ENCODE measurements at regions not wholly inside any gene's neighbourhood (a gene's known extent, or its start where the extent isn't known, plus 50 kb on each side); places are given as distances from the start of the nearest gene placed in this dataset.
A peak's percentile ranks its signal among the peaks of the same experiment; 100 is the strongest.
"Not testable (repeated sequence)": the region's sequence is repeated elsewhere in the genome, so short reads cannot be mapped to it uniquely, and the experiment has no call there.

DNA sequence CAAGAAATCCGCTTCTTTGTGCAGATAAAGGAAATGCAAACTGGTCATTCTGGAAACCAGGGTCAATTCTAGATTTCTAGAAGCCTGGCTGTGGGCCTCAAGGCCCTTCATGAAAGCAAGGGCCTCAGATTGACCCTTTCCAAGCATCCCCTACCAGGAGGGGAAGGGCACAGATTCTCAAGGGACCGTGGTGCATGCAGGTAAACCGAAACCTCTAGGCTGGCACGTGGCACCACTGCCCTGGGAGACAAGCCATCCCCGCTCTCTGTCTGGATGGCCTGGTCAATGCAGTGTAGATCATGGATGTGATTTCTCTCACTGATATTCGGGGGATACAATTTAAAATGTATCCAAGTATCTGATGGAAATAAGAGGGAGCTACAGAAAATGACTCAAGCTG, 69.4 kb downstream of the TOMM20 start:
- no peak for DNase-seq

DNA sequence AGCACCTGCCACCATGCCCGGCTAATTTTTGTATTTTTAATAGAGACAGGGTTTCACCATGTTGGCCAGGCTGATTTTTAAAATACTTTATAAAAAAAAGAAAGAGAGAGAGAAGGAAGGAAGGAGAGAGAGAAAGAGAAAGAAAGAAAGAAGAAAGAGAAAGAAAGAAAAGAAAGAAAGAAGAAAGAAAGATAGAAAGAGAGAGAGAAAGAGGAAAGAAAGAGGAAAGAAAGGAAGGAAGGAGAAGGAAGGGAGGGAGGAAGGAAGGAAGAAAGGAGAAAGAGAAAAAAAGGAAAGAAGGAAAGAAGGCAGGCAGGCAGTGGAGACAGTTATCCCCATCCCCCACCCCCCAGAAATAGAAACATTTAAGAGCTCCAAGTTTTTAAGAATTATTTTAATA, 69.9 kb downstream of the TOMM20 start:
- no peak for DNase-seq

DNA sequence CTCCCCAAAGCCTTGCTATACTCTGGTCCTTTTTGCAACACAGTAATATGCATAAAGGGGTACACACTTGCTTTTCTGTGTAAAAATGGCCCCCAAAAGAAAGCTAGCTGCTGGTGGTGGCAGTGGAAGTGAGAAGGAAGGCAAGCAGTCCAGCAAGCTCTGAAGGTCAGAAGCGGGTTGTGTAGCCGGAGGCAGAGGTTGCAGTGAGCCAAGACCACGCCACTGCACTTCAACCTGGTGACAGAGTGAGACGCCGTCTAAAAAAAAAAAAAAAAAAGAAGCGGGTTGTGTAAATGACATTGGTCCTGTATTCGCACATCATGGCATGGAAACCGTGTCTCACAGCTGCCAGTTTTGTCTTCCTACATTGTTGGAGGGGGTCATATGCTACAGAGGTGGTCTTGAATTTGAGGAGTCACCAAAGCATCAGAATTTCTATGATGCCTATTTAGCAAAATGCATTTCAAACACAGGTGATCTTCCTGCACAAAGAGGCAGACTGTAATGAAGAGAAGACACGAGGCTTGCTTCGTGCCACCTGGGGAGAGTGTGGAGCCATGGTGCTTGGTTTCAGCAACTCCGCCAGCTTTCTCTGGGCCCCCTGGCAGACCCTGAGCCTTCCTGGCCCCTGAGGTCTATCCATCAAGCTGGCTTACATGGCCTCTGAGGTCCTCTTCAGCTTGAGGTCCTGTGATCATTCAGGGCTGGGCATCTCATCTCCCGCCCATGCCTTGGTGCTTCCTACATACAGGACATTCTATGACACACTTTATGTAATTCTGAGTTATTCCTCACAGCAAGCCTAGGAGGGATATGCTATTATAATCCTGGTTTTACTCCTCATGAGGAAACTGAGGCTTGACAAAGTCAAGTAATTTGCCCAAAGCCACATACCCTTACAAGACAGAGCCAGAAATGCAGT, 71.0 kb downstream of the TOMM20 start:
- no peak for DNase-seq

DNA sequence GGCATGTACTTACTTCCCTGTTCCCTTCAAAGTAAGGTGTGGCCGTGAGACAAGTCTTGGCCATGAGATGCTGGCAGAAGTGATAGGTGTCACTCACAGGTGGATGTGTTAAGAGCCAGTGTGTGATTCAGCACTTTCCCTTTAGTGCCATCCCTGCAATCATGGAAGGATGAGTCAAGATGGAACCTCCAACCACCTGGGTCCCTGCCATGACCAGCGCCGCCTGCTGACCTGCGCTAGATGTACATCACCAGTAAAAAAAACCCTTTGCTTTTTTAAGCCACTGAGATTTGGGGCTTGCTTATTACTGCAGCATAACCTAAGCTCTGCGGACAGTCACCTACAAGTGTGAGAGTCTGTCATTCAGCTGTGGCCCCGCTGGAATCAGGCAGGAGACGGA, 71.7 kb downstream of the TOMM20 start:
- DNase-seq, result no peak

DNA sequence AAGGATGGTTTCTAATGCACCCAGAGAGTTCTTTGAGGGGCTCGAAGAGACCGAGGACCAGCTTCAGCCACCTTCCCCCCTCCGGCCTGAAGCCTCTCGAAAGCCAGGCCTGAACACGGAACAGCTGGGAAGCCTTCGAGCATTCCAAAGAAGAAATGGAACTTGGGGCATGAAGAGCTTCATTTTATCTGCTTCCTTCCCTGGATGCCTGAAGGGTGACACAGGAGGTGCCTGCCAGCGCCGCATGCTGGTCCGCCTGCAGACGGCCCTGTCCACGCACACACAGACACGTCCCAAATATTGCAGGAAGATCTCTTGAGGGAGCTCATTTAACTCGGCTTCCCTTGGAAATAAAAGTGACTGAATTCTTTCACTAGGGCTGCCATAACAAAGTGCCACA, 73.7 kb downstream of the TOMM20 start:
- no peak for DNase-seq

DNA sequence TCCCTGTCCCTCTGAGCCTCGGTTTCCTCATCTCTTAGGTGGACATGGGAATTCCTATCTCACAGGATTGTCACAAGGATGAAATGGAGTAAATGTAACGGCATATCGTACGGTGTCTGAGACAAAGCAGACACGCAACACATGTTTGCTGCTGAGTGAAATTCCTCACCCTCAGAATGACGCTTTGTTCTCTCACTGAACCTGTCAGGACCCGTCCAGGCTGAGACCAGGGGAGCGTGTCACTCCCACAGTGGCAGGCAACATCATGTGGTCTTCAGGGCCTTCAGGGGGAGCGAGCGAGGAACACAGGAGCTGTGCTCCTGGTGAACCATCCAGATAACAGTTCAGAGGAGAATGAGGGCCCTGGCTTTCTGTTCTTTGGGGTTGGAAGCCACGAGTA, 74.2 kb downstream of the TOMM20 start:
- no peak for DNase-seq

DNA sequence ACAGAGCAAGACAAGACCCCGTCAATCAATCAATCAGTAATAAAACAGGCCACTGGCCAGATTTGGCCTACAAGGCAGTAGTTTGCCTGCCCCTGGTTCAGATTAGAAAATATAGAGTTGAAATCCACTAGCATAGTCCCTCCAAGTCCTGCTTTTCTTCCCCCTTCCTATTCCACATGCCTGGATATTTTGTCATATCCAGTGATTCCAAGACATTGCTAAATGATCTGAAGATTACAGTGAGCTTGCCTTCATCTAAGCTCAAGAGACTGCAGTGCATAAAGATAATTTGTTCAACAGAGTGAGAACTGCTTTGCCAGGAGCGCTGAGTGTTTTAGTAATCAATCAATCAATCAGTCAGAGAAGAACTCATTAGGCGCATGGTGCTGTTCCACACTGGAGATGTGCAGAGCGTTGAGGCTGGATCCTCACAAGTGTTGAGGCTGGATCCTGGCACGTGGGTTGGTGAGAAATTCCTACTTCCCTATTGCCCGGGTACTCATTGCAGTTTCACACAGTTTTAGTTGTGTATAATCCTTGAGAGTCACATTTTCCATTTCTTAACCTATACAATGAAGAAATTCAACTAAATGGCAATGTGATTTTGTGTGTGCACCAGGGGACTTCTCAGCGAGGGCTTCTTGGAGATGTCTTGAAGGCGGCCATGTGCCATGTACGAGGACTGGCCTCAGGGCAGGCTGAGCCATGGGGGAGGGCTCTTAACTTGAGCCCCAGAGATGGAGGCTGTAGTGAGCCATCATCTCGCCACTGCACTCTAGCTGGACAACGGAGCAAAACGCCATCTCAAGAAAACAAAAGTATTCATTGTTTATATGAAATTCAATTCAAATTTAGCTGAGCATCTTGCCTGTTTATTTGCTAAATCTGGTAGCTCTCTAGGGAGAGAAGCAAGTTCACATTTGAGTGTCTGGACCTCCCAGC, 76.3 kb downstream of the TOMM20 start:
- DNase-seq, result peak; percentile 52

DNA sequence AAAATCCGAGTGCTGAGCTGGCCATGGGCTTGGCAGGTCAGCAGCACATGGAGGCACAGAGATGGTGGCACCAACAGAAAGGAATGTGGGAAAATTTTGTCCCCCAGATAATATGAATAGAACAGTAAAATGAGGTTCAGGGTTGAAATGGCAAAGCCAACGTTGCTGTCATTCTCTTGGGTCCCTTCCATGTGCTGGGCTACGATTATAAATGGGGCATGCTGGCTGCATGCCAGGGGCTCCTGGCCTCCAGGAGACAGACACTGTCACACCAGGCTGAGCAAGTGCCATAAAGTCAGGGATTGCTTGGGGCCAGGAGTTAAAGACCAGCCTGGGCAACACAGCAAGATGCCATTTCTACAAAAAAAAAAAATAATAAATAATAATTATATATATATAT, 77.1 kb downstream of the TOMM20 start:
- DNase-seq, result peak; percentile 42

DNA sequence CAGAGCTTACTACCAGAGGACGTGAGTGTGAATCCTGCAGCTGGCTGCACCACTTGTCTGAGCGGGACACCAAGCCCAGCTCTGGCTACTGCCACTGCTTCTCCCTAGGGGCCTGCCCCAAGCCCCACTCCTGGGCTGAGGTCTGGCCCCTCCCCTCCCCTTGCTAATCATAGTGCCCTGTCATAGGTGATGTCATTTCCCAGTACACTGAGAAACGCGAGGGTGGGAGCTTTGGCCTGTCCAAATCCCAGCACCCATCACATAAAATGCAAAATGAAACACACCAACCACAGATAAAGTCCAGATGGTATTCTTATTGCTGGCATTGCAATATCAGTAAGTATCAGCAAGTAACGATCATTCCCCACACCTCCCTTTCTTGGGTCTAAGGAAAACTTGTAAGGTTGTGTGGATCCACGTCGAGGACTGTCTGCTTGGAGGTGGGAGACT, 77.7 kb downstream of the TOMM20 start:
- DNase-seq, result no peak

DNA sequence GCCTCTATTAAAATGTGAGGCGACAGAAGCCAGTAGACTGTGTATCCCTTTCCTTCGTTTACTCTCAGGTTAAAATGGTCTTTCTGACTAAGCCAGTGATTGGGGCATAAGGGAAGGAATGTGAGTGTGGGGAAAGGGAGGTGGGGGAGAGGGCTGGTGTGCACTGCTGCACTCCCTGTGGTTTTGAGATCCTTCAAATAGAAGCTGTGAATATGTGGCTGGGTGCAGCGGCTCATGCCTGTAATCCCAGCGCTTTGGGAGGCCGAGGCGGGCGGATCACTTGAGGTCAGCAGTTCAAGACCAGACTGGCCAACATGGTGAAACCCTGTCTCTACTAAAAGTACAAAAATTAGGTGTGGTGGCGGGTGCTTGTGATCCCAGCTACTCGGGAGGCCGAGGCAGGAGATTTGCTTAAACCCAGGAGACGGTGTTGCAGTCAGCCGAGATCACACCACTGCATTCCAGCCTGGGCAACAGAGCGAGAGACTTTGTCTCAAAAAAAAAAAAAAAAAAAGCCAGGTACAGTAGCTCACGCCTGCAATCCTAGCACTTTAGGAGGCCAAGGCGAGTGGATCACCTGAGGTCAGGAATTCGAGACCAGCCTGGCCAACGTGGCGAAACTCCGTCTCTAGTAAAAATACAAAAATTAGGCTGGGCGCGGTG, 78.8 kb downstream of the TOMM20 start:
- DNase-seq, result not testable (repeated sequence)

DNA sequence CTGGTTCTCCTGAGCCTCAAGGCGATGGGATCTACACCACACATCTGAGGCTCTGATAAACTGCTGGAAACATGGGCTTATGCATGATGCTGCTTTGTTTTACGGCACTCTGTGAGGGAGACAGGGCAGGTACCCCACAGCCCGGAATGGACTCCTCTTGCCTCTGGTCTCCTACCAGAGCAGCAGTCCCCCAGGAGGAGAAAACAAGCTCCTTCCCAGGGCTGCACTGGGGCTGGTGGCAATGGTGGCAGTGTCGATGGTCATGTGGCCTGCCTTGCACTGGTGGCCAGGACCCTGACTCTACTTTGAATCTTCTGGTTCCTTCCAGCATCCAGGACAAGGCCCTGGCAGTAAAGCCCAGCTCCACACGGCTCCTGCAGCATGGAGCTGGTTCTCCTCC, 79.4 kb downstream of the TOMM20 start:
- no peak for DNase-seq

DNA sequence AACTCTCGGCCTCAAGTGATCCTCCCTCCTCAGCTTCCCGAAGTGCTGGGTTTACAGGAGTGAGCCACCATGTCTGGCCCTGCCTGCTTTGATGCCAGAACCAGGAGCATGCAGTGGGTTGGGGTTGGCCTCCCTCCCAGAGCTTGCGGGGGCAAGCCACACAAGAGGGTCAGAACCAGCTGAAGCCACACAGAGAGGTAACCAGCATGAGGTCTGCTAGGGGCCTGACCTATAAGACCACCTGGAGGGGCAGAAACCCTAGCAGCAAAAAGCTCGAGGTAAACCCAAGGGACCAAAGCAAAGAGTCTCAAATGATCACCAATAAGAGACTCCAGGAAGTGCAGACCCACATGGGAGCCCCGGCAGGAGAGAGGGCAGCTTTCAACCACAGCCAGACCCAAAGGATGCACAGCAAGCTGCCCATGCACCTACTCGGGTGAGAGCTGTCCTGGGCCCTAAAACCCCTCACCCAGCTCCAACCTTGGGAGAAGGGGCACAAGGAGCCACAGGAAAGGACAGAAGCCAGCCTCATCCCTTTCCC, 81.2 kb downstream of the TOMM20 start:
- no peak for DNase-seq

DNA sequence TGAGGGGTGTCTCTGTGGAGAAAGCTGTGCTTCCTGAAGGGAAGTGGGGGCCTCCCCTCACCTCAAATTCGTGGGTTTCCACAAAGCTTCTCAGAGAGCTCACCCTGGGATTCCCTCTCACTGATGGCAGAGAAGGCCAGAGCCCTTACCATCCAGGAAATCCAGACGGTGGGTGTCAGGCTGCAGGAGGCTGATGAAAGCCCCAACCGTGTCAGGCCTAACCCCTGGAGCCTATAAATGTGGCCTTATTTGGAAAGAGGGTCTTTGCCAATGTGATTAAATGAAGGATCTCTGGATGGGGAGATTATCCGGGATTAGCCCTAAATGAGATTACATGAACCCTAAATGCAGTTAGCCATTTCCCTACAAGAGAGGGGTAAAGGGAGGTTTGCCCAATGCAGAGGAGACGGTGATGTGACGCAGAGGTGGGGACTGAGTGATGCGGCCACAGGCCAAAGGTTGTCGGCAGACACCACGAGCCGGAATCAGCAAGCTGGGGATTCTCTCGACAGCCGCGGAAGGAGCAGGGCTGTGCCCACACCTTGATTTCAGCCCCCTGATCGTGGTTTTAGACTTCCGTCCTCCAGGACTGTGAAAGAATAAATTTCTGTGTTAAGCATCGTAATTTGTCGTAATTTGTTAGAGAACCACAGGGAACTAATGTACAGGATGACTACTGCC, 82.6 kb downstream of the TOMM20 start:
- no peak for DNase-seq

DNA sequence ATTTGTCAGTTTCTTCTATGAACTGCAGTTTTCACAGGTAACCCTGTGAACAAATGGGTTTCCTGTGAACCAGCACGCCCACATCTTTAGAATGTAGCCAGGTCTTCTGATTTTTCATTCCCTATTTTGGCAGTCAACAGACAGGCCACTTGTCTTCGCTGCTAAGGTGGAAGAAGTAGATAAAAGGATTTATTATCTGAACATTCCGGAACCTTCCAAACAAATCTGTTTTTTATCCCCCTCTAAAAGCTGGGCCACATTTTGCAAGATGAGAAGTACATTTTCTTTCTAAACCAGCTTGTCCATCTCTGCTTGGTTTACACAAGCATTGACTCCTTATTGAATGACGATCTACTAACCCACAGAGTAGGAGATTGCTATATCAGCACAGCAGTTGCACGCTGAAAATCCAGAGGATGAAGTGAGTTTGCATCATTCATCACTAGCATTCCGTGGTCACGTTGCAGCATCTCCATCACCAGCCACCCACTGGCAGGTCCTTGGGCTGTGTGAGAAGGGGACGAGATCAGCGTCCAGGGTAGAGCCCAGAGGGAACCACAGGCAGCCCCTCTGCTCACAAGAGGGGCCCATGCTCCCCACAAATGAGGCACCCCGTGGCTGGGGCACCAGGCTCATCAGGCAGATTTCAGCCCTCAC, 83.5 kb downstream of the TOMM20 start:
- no peak for DNase-seq

DNA sequence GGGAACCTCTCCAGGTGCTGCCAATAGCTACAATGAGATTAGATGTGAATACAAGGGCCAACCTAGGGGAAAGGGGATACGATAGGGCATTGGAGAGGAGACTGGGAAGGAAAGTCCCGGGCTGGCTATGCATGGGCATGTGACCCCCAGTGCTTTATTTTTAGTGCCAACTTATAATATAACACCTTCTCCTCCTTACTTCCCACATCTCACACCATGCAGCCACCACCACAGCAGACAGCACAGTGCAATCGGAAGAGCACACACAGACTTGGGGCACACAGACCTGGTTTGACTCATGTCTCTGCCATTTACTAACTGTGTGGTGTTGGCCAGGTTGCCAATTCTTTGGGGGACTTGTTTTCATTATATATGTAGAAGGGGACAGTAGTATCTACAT, 85.4 kb downstream of the TOMM20 start:
- no peak for DNase-seq

DNA sequence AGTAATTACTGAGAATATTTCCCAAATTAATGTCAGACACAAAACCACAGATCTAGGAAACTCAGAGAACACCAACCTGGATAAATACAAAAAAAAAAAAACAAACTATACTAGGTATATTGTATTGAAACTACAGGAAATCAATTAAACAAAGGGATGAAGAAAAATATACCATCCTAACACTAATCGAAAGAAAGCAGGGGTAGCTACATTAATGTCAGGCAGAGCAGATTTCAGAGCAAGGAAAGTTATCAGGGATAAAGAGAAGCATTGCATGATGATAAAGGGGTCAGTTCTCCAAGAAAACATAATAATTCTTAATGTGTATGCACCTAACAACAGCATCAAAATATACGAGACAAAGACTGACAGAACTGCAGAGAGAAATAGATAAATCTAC, 89.9 kb downstream of the TOMM20 start:
- DNase-seq, result no peak

DNA sequence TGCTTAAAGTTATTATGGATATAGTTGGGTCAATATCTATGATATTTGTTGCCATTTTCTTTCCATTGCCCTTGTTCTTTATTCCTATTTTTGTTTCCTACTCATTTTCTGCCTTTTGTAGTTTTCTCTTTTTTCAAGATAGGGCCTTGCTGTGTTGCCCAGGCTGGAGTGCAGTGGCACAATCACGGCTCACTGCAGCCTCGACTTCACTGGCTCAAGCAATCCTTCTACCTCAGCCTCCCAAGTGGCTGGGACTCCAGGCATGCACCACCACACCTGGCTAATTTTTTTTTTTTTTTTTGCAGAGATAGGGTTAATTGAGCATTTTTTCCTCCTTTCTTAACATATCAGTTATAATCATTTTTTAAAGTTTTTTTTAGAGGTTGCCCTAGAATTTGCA, 92.7 kb downstream of the TOMM20 start:
- DNase-seq, result no peak

DNA sequence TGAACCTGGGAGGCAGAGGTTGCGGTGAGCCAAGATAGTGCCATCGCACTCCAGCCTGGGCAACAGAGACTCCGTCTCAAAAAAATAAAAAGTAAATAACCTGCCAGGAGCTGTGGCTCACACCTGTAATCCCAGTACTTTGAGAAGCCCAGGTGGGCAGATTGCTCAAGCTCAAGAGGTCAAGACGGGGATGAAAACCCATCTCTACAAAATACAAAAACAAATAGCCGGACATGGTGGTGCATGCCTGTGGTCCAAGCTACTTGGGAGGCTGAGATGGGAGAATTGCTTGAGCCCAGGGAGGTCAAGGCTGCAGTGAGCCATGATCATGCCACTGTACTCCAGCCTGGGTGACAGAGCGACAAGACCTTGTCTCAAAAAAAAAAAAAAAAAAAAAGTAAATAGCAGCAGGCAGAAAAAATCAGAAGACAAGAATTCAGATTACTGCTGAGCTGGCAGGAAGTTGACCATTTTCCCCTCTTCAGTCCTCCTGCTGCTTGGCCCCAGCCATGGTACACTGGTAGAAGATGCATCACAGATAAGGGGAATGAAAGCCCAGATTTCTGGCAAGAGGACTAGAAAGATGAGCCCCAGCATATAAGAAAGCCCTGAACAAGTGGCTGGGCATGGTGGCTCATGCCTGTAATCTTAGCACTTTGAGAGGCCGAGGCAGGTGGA, 97.6 kb downstream of the TOMM20 start:
- DNase-seq, result no peak

DNA sequence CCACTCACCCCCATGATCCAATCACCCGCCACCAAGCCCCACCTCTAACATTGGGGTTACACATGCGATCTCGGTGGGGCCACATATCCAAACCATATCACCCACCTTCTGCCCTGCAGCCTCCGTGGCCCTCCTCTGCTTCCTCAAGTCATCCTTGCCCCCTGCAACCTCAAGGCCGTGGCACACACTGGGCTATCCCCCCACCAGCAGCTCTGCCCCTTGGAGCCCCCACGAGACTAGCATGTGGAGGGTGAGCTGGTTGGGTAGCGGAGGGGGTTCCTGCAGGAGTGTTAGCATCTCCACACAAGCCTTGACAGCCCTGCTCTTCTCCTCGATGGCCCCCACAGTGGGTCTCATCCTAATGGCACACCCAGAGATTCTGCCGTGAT, 100.8 kb downstream of the TOMM20 start:
- DNase-seq, result no peak

DNA sequence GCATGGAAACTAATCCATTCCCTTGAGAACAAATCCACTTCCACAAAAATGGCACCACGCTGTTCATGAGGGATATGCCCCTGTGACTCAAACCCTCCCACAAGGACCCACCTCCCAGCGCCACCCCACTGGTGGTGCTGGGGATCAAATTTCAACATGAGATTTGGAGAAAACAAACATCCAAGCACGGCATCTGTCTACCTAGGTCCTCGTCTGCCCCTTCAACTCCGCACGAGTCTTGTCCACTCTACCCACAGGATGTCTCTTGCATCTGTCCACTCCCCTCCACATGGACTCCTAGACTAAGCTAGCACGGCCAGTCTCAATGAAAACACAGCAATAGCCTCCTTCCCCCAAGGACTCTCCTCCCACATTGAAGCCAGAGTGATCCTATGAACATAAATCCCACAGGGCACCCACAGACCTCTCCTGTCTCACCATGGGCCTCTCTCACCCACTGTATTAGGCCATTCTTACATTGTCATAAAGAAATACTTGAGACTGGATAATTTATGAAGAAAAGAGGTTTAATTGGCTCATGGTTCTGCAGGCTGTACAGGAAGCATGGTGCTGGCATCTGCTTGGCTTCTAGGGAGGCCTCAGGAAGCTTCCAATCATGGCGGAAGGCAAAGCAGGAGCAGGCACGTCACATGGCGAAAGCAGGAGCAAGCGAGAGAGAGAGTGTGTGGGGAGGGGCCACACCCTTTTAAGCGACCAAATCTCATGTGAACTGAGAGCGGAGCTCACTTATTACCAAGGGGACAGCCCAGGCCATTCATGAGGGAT, 101.4 kb downstream of the TOMM20 start:
- no peak for DNase-seq
